K562 (cell line): ENCODE measurements at regions not wholly inside any gene's neighbourhood (a gene's known extent, or its start where the extent isn't known, plus 50 kb on each side); places are given as distances from the start of the nearest gene placed in this dataset.

Experiments used
- ATAC-seq: fragments of 200-7000 bp; cut with Tn5 transposase; 3 replicates; pipeline ENCODE4 v1.9.1; 2020; ENCODE audit warnings: moderate library complexity
- BruUV-seq: library from RNA; stranded (reverse); fragments of 400-500 nt; replicated peaks from 2 replicates; lab custom pipeline; 2021; lab: Mats Ljungman, UMichigan
- CTCF ChIA-PET: fragments of 300-600 bp; formaldehyde crosslinking; extraction: SDS; loops from one replicate; lab custom pipeline; 2021; ENCODE audit warnings: low intra/inter-chr PET ratio; lab: Yijun Ruan, JAX
- POLR2A ChIA-PET: fragments of 300-600, 350-650 bp; sonication (Branson Sonifier 250); formaldehyde crosslinking; extraction: SDS; loops from one replicate; lab custom pipeline; 2021; ENCODE audit warnings: antibody characterized with exemption, inconsistent platforms; lab: Yijun Ruan, JAX
- DNase-seq, 4 experiments: peaks; one replicate each; pipeline versions ENCODE4 v3.0.0 to v3.0.0-alpha.2; 2011 to 2018; ENCODE audit warnings: low spot score in 3 of 4, mixed read lengths in 3 of 4; ENCODE audit errors: extremely low read depth in 1 of 4
- FAIRE-seq: peaks from 2 replicates; lab custom pipeline; 2011; peaks lifted over from hg19 to GRCh38; lab: Jason Lieb, UNC
- H2AFZ ChIP-seq: 2 replicates; pipeline ENCODE4 v1.6.0; 2011; ENCODE audit warnings: low read depth, low read length, control low read depth, inconsistent platforms
- H3K27ac ChIP-seq: fragments of 200-600 bp; 3 replicates; pipeline ENCODE4 v1.8.0; 2011; ENCODE audit warnings: low read depth, mild to moderate bottlenecking, control low read depth, inconsistent platforms, low read length, moderate library complexity, mixed read lengths; ENCODE audit errors: extremely low read depth
- H3K27me3 ChIP-seq, 2 experiments: fragments of 300-600 bp in 1 of 2; 2 replicates in 1 of 2; 3 replicates in 1 of 2; pipeline versions ENCODE4 v1.6.0 to v1.8.0; 2011; ENCODE audit warnings: inconsistent platforms in 2 of 2, low read length in 2 of 2, mild to moderate bottlenecking in 1 of 2, mixed read lengths in 1 of 2, moderate library complexity in 1 of 2; ENCODE audit not compliant: control insufficient read depth in 2 of 2, insufficient read depth in 2 of 2
- H3K36me3 ChIP-seq: fragments of 300-600 bp; 3 replicates; pipeline ENCODE4 v1.8.0; 2011; ENCODE audit warnings: mild to moderate bottlenecking, low read length, inconsistent platforms; ENCODE audit not compliant: control insufficient read depth, insufficient read depth
- H3K4me1 ChIP-seq, 2 experiments: fragments of 200-600 bp in 1 of 2; replicated peaks in 1 of 2; 2 replicates in 1 of 2; 3 replicates in 1 of 2; pipeline versions ENCODE4 v1.5.1 to v1.8.0; 2011; ENCODE audit warnings: inconsistent platforms in 2 of 2, low read length in 2 of 2, mild to moderate bottlenecking in 1 of 2, mixed read lengths in 1 of 2, moderate library complexity in 1 of 2; ENCODE audit not compliant: control insufficient read depth in 2 of 2, insufficient read depth in 2 of 2
- H3K4me2 ChIP-seq: 2 replicates; pipeline ENCODE4 v1.6.1; 2011; ENCODE audit warnings: low read length, control low read depth, inconsistent platforms, mixed read lengths; ENCODE audit not compliant: insufficient read depth
- H3K4me3 ChIP-seq: fragments of 200-600 bp; sonication (generic), shearing (Covaris generic); 2 replicates; pipeline ENCODE4 v1.5.1; 2016; ENCODE audit warnings: control low read depth, inconsistent platforms
- H3K79me2 ChIP-seq: fragments of 200-600 bp; 3 replicates; pipeline ENCODE4 v1.8.0; 2011; ENCODE audit warnings: low read length, inconsistent platforms; ENCODE audit not compliant: control insufficient read depth, insufficient read depth
- H3K9ac ChIP-seq, 2 experiments: 2 replicates each; pipeline versions ENCODE4 v1.6.0 to v1.6.1; 2011; ENCODE audit warnings: low read depth in 2 of 2, low read length in 2 of 2, control low read depth in 1 of 2, inconsistent platforms in 1 of 2, mild to moderate bottlenecking in 1 of 2, mixed read lengths in 1 of 2; ENCODE audit not compliant: insufficient read depth in 1 of 2
- H3K9me1 ChIP-seq: one replicate; pipeline ENCODE4 v1.6.0; 2011; ENCODE audit warnings: inconsistent platforms, mild to moderate bottlenecking, low read length, moderate library complexity; ENCODE audit not compliant: control insufficient read depth, insufficient read depth
- H3K9me3 ChIP-seq: replicated peaks from 2 replicates; pipeline ENCODE4 v1.5.1; 2011; ENCODE audit warnings: low read depth, low read length, inconsistent platforms; ENCODE audit not compliant: control insufficient read depth, insufficient read depth
- H4K20me1 ChIP-seq: replicated peaks from 2 replicates; pipeline ENCODE4 v1.6.1; 2011; ENCODE audit warnings: low read length, inconsistent platforms, mixed read lengths; ENCODE audit not compliant: control insufficient read depth, insufficient read depth
- C11orf30 ChIP-seq: fragments of 450-650 bp; IDR thresholded peaks from 2 replicates; pipeline ENCODE4 v1.6.1; 2016; ENCODE audit warnings: low read depth, mild to moderate bottlenecking
- CLOCK ChIP-seq: fragments of 250-450 bp; sonication (Bioruptor Pico); IDR thresholded peaks from 2 replicates; pipeline ENCODE4 v1.4.0; 2020; ENCODE audit warnings: mild to moderate bottlenecking, moderate library complexity, borderline replicate concordance
- ETV1 ChIP-seq: fragments of 450-650 bp; conservative IDR thresholded peaks from 2 replicates; pipeline ENCODE4 v1.6.1; 2016; ENCODE audit warnings: missing genetic modification characterization, control low read depth, low read depth, missing compliant biosample characterization
- TAF1 ChIP-seq: IDR thresholded peaks from 2 replicates; pipeline ENCODE4 v1.6.1; 2011; ENCODE audit warnings: mild to moderate bottlenecking, low read length, moderate library complexity; ENCODE audit not compliant: insufficient read depth, control insufficient read depth, severe bottlenecking; ENCODE audit errors: extremely low read depth
- TRIM28 ChIP-seq: fragments of 450-650 bp; IDR thresholded peaks from 2 replicates; pipeline ENCODE4 v1.6.1; 2017
- WGBS: fragments of 100-300 bp; shearing (Covaris generic); methylation state at CpG from one replicate; pipeline ENCODE4 v1.1.6; 2016; ENCODE audit warnings: low coverage, mixed read lengths; ENCODE audit not compliant: insufficient coverage; ENCODE audit errors: missing lambda C conversion rate; 5-methylcytosine and 5-hydroxymethylcytosine counted together
- in situ Hi-C: fragments of 300-500 bp; cut with MboI; formaldehyde crosslinking; loops from 4 replicates; pipeline ENCODE4 v1.15.0; 2018; ENCODE audit warnings: inconsistent platforms, mixed read lengths
- intact Hi-C: fragments of 100-400 bp; cut with micrococcal nuclease; formaldehyde crosslinking; loops from 2 replicates; pipeline ENCODE4 v1.14.2; 2022

GRCh38 chr5:106974272-106974671, 696.5 kb downstream of the EFNA5 start:
- Histone ChIP-seq H3K36me3 (no peaks in the 10 kb centered on the region), H3K27ac (no peak overlapping the region), H3K4me1 (no peaks in the 10 kb centered on the region), H3K9ac (no peak overlapping the region), H3K9me3 (no peaks in the 10 kb centered on the region), H3K27me3 (no peaks in the 10 kb centered on the region), H3K79me2 (no peaks in the 10 kb centered on the region), H2AFZ (no peak overlapping the region), H3K4me3 (no peak overlapping the region), H3K4me2 (no peak overlapping the region), H3K9me1 (no peaks in the 10 kb centered on the region), H4K20me1 (no peaks in the 10 kb centered on the region)
- FAIRE-seq (no peak), DNase-seq (no peak), ATAC-seq (no peak)
- 0% methylated on average over 2 of the region's 2 CpGs for WGBS
- ChIA-PET POLR2A (no interaction called here), CTCF (no interaction called here)
- TF ChIP-seq ETV1 (tag) (no peak), TRIM28 (no peak), C11orf30 (no peak), CLOCK (CRISPR knock-in tag) (no peak), TAF1 (no peak)
- intact Hi-C loops: no loop called here
- in situ Hi-C loops: no loop called here
- BruUV-seq: no TSS peak
